ENCODE measurements at regions not wholly inside any gene's neighbourhood (a gene's known extent, or its start where the extent isn't known, plus 50 kb on each side); places are given as distances from the start of the nearest gene placed in this dataset.
"Not testable (repeated sequence)": the region's sequence is repeated elsewhere in the genome, so short reads cannot be mapped to it uniquely, and the experiment has no call there.

GRCh38 chr9:75545287-75545686 lies 345.2 kb upstream of the PCSK5 start:
- Histone ChIP-seq H3K27ac (ENCODE audit: insufficient read depth, low read length, poor library complexity, severe bottlenecking) (no peak overlapping the region), H3K36me3 (ENCODE audit: control insufficient read depth, insufficient read depth, low read length) (no peaks in the 10 kb centered on the region), H3K4me1 (ENCODE audit: control insufficient read depth, insufficient read depth, low read length, poor library complexity, severe bottlenecking) (no peaks in the 10 kb centered on the region), H3K4me3 (ENCODE audit: insufficient read depth, low read depth, low read length, poor library complexity, severe bottlenecking) (no peak overlapping the region), H3K9me3 (ENCODE audit: control insufficient read depth, low read length) (no peaks in the 10 kb centered on the region), H3K27me3 (replicated peaks; ENCODE audit: control insufficient read depth, insufficient read depth, low read length, poor library complexity, severe bottlenecking) (no peaks in the 10 kb centered on the region)
- DNase-seq: no peak

GRCh38 chr9:75548871-75549270 lies 341.6 kb upstream of the PCSK5 start:
- Histone ChIP-seq H3K9me3 (ENCODE audit: control insufficient read depth, low read length) (no peaks in the 10 kb centered on the region), H3K27ac (ENCODE audit: insufficient read depth, low read length, poor library complexity, severe bottlenecking) (no peak overlapping the region), H3K4me3 (ENCODE audit: insufficient read depth, low read depth, low read length, poor library complexity, severe bottlenecking) (no peak overlapping the region), H3K4me1 (ENCODE audit: control insufficient read depth, insufficient read depth, low read length, poor library complexity, severe bottlenecking) (no peaks in the 10 kb centered on the region), H3K36me3 (ENCODE audit: control insufficient read depth, insufficient read depth, low read length) (no peaks in the 10 kb centered on the region), H3K27me3 (replicated peaks; ENCODE audit: control insufficient read depth, insufficient read depth, low read length, poor library complexity, severe bottlenecking) (no peaks in the 10 kb centered on the region)
- no peak for DNase-seq

GRCh38 chr9:75551861-75552260 lies 338.6 kb upstream of the PCSK5 start:
- Histone ChIP-seq H3K27ac (ENCODE audit: insufficient read depth, low read length, poor library complexity, severe bottlenecking) (no peak overlapping the region), H3K27me3 (replicated peaks; ENCODE audit: control insufficient read depth, insufficient read depth, low read length, poor library complexity, severe bottlenecking) (no peaks in the 10 kb centered on the region), H3K4me3 (ENCODE audit: insufficient read depth, low read depth, low read length, poor library complexity, severe bottlenecking) (no peak overlapping the region), H3K4me1 (ENCODE audit: control insufficient read depth, insufficient read depth, low read length, poor library complexity, severe bottlenecking) (no peaks in the 10 kb centered on the region), H3K36me3 (ENCODE audit: control insufficient read depth, insufficient read depth, low read length) (no peaks in the 10 kb centered on the region), H3K9me3 (ENCODE audit: control insufficient read depth, low read length) (no peaks in the 10 kb centered on the region)
- DNase-seq: no peak

DNA sequence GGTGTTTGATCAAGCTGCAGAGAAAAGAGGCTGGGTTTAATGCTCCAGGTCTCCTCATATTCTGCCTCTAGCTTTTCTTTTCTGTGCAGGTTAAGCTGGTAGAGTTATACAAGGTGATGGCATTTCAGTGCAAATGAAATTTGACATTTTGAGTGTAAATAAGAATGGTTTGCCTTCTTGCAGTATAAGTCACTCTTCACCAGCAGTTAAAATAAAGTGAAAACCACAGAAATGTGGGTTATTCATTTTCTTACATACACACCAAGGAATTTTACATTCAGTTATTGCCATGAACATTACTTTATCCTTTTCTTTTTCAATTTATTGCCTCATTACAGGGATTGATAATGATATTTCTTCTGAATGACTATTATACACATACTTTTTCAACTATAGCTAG lies 337.5 kb upstream of the PCSK5 start:
- no peaks in the 10 kb centered on the region for H3K9me3 ChIP-seq (ENCODE audit: control insufficient read depth, low read length)
- no peak for DNase-seq
- no peaks in the 10 kb centered on the region for H3K4me1 ChIP-seq (ENCODE audit: control insufficient read depth, insufficient read depth, low read length, poor library complexity, severe bottlenecking)

DNA sequence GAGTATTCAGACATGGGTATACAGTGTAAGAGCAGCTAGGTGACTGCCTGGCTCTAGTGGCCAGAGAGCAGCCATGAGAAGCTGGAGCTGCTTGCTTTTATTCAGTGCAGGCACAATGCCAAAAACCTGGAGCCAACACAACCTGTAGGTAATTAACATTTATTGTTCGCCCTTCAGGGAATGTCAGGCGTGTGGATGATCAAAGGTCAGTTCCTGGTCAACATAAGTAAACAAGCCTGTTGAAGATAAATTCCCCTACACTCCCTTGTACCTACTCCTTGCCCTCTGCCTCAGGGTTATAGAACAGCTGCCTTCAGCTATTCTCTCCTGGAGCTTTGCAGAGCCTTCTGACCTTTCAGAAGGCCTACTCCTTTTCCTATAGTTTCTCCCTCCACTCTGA lies 323.7 kb upstream of the PCSK5 start:
- not testable (repeated sequence) for H3K4me3 ChIP-seq (ENCODE audit: insufficient read depth, low read depth, low read length, poor library complexity, severe bottlenecking); H3K4me1 ChIP-seq (ENCODE audit: control insufficient read depth, insufficient read depth, low read length, poor library complexity, severe bottlenecking); DNase-seq; H3K27me3 ChIP-seq (replicated peaks; ENCODE audit: control insufficient read depth, insufficient read depth, low read length, poor library complexity, severe bottlenecking); H3K36me3 ChIP-seq (ENCODE audit: control insufficient read depth, insufficient read depth, low read length); H3K9me3 ChIP-seq (ENCODE audit: control insufficient read depth, low read length); H3K27ac ChIP-seq (ENCODE audit: insufficient read depth, low read length, poor library complexity, severe bottlenecking)

More for the DNA sequence above, 337.5 kb upstream of the PCSK5 start:
- no peak overlapping the region for H3K4me3 ChIP-seq (ENCODE audit: insufficient read depth, low read depth, low read length, poor library complexity, severe bottlenecking)
- H3K27me3 ChIP-seq (replicated peaks; ENCODE audit: control insufficient read depth, insufficient read depth, low read length, poor library complexity, severe bottlenecking): no peaks in the 10 kb centered on the region
- H3K36me3 ChIP-seq (ENCODE audit: control insufficient read depth, insufficient read depth, low read length): no peaks in the 10 kb centered on the region
- H3K27ac ChIP-seq (ENCODE audit: insufficient read depth, low read length, poor library complexity, severe bottlenecking): no peak overlapping the region

- H3K4me1 ChIP-seq (ENCODE audit: control insufficient read depth, insufficient read depth, low read length, poor library complexity, severe bottlenecking): no peaks in the 10 kb centered on the region
- no peaks in the 10 kb centered on the region for H3K36me3 ChIP-seq (ENCODE audit: control insufficient read depth, insufficient read depth, low read length)
- no peak overlapping the region for H3K4me3 ChIP-seq (ENCODE audit: insufficient read depth, low read depth, low read length, poor library complexity, severe bottlenecking)
- H3K27me3 ChIP-seq (replicated peaks; ENCODE audit: control insufficient read depth, insufficient read depth, low read length, poor library complexity, severe bottlenecking): no peaks in the 10 kb centered on the region
- no peak for DNase-seq
- H3K27ac ChIP-seq (ENCODE audit: insufficient read depth, low read length, poor library complexity, severe bottlenecking): no peak overlapping the region
- H3K9me3 ChIP-seq (ENCODE audit: control insufficient read depth, low read length): no peaks in the 10 kb centered on the region
Observed at GRCh38 chr9:75570538-75570937, 319.9 kb upstream of the PCSK5 start.

- Histone ChIP-seq H3K27me3 (replicated peaks; ENCODE audit: control insufficient read depth, insufficient read depth, low read length, poor library complexity, severe bottlenecking) (no peaks in the 10 kb centered on the region), H3K27ac (ENCODE audit: insufficient read depth, low read length, poor library complexity, severe bottlenecking) (no peak overlapping the region), H3K4me3 (ENCODE audit: insufficient read depth, low read depth, low read length, poor library complexity, severe bottlenecking) (no peak overlapping the region), H3K36me3 (ENCODE audit: control insufficient read depth, insufficient read depth, low read length) (no peaks in the 10 kb centered on the region), H3K4me1 (ENCODE audit: control insufficient read depth, insufficient read depth, low read length, poor library complexity, severe bottlenecking) (no peaks in the 10 kb centered on the region), H3K9me3 (ENCODE audit: control insufficient read depth, low read length) (no peaks in the 10 kb centered on the region)
- no peak for DNase-seq
Observed at GRCh38 chr9:75574569-75574968, 315.9 kb upstream of the PCSK5 start.

DNA sequence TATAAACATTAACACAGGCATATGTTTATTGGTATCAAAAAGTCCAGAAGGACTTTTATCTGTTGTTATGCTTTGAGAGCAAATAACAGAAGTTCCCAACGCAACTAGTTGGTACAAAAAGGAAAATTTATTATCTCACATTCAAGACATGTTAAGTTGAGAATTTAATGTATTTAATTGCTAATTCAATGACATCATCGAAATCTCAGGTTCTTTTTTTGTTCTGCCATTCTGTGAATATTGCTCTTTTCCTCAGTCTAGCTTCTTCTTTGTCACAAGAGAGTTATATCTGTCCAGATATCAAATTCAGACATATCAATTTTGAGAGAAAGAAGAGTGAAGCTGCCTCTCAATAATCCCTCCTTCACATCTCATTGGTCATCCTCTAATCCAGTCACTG lies 307.6 kb upstream of the PCSK5 start:
- H3K36me3 ChIP-seq (ENCODE audit: control insufficient read depth, insufficient read depth, low read length): no peaks in the 10 kb centered on the region
- no peak overlapping the region for H3K27ac ChIP-seq (ENCODE audit: insufficient read depth, low read length, poor library complexity, severe bottlenecking)
- H3K4me3 ChIP-seq (ENCODE audit: insufficient read depth, low read depth, low read length, poor library complexity, severe bottlenecking): no peak overlapping the region
- no peaks in the 10 kb centered on the region for H3K4me1 ChIP-seq (ENCODE audit: control insufficient read depth, insufficient read depth, low read length, poor library complexity, severe bottlenecking)
- H3K9me3 ChIP-seq (ENCODE audit: control insufficient read depth, low read length): no peaks in the 10 kb centered on the region
- H3K27me3 ChIP-seq (replicated peaks; ENCODE audit: control insufficient read depth, insufficient read depth, low read length, poor library complexity, severe bottlenecking): no peaks in the 10 kb centered on the region
- DNase-seq: no peak

- Histone ChIP-seq H3K4me3 (ENCODE audit: insufficient read depth, low read depth, low read length, poor library complexity, severe bottlenecking) (no peak overlapping the region), H3K9me3 (ENCODE audit: control insufficient read depth, low read length) (no peaks in the 10 kb centered on the region), H3K36me3 (ENCODE audit: control insufficient read depth, insufficient read depth, low read length) (no peaks in the 10 kb centered on the region), H3K27me3 (replicated peaks; ENCODE audit: control insufficient read depth, insufficient read depth, low read length, poor library complexity, severe bottlenecking) (no peaks in the 10 kb centered on the region), H3K4me1 (ENCODE audit: control insufficient read depth, insufficient read depth, low read length, poor library complexity, severe bottlenecking) (no peaks in the 10 kb centered on the region), H3K27ac (ENCODE audit: insufficient read depth, low read length, poor library complexity, severe bottlenecking) (no peak overlapping the region)
- DNase-seq: no peak
Observed at GRCh38 chr9:75588808-75589207, 301.7 kb upstream of the PCSK5 start.

- Histone ChIP-seq H3K36me3 (ENCODE audit: control insufficient read depth, insufficient read depth, low read length) (no peaks in the 10 kb centered on the region), H3K4me3 (ENCODE audit: insufficient read depth, low read depth, low read length, poor library complexity, severe bottlenecking) (no peak overlapping the region), H3K9me3 (ENCODE audit: control insufficient read depth, low read length) (no peaks in the 10 kb centered on the region), H3K4me1 (ENCODE audit: control insufficient read depth, insufficient read depth, low read length, poor library complexity, severe bottlenecking) (no peaks in the 10 kb centered on the region), H3K27me3 (replicated peaks; ENCODE audit: control insufficient read depth, insufficient read depth, low read length, poor library complexity, severe bottlenecking) (no peaks in the 10 kb centered on the region), H3K27ac (ENCODE audit: insufficient read depth, low read length, poor library complexity, severe bottlenecking) (no peak overlapping the region)
- DNase-seq: no peak
Observed at GRCh38 chr9:75589497-75589896, 301.0 kb upstream of the PCSK5 start.

GRCh38 chr9:75591972-75592371 lies 298.5 kb upstream of the PCSK5 start:
- no peak for DNase-seq
- H3K27me3 ChIP-seq (replicated peaks; ENCODE audit: control insufficient read depth, insufficient read depth, low read length, poor library complexity, severe bottlenecking): no peaks in the 10 kb centered on the region
- no peaks in the 10 kb centered on the region for H3K36me3 ChIP-seq (ENCODE audit: control insufficient read depth, insufficient read depth, low read length)
- H3K4me3 ChIP-seq (ENCODE audit: insufficient read depth, low read depth, low read length, poor library complexity, severe bottlenecking): no peak overlapping the region
- H3K9me3 ChIP-seq (ENCODE audit: control insufficient read depth, low read length): no peaks in the 10 kb centered on the region
- no peaks in the 10 kb centered on the region for H3K4me1 ChIP-seq (ENCODE audit: control insufficient read depth, insufficient read depth, low read length, poor library complexity, severe bottlenecking)
- no peak overlapping the region for H3K27ac ChIP-seq (ENCODE audit: insufficient read depth, low read length, poor library complexity, severe bottlenecking)

All from effector memory CD4-positive, alpha-beta T cell (primary cell).